Mesendoderm (in vitro differentiated cells): ENCODE measurements at regions not wholly inside any gene's neighbourhood (a gene's known extent, or its start where the extent isn't known, plus 50 kb on each side); places are given as distances from the start of the nearest gene placed in this dataset.
"Not testable (repeated sequence)": the region's sequence is repeated elsewhere in the genome, so short reads cannot be mapped to it uniquely, and the experiment has no call there.

Experiments
- DNase-seq: peaks from one replicate; pipeline ENCODE4 v3.0.0; 2013
- H2AK5ac ChIP-seq: 2 replicates; pipeline ENCODE4 v1.6.1; 2013; ENCODE audit warnings: low read length, inconsistent platforms
- H2BK120ac ChIP-seq: 2 replicates; pipeline ENCODE4 v1.6.1; 2013; ENCODE audit warnings: low read depth, mild to moderate bottlenecking, low read length, moderate library complexity, mixed read lengths
- H2BK15ac ChIP-seq: replicated peaks from 2 replicates; pipeline ENCODE4 v1.6.1; 2013; ENCODE audit warnings: low read depth, mild to moderate bottlenecking, moderate library complexity
- H2BK5ac ChIP-seq: 2 replicates; pipeline ENCODE4 v1.6.1; 2013; ENCODE audit warnings: low read length, inconsistent platforms
- H3K18ac ChIP-seq: 2 replicates; pipeline ENCODE4 v1.6.1; 2013; ENCODE audit warnings: mild to moderate bottlenecking, low read length, mixed read lengths
- H3K23ac ChIP-seq: one replicate; pipeline ENCODE4 v1.6.1; 2013; ENCODE audit warnings: low read length
- H3K27ac ChIP-seq: 2 replicates; pipeline ENCODE4 v1.5.1; 2013; ENCODE audit warnings: low read depth, mild to moderate bottlenecking, inconsistent platforms, low read length, moderate library complexity
- H3K27me3 ChIP-seq: 2 replicates; pipeline ENCODE4 v1.6.1; 2013; ENCODE audit warnings: low read length, control low read depth, mild to moderate bottlenecking, inconsistent platforms; ENCODE audit not compliant: insufficient read depth, poor library complexity
- H3K36me3 ChIP-seq: 2 replicates; pipeline ENCODE4 v1.6.1; 2013; ENCODE audit warnings: low read length, inconsistent platforms; ENCODE audit not compliant: control insufficient read depth, insufficient read depth
- H3K4ac ChIP-seq: one replicate; pipeline ENCODE4 v1.6.1; 2013; ENCODE audit warnings: low read depth, mild to moderate bottlenecking, low read length, moderate library complexity
- H3K4me1 ChIP-seq: 2 replicates; pipeline ENCODE4 v1.6.1; 2013; ENCODE audit warnings: low read depth, low read length, inconsistent platforms; ENCODE audit not compliant: control insufficient read depth
- H3K4me2 ChIP-seq: 2 replicates; pipeline ENCODE4 v1.6.1; 2013; ENCODE audit warnings: low read length
- H3K4me3 ChIP-seq: 2 replicates; pipeline ENCODE4 v1.5.1; 2013; ENCODE audit warnings: mild to moderate bottlenecking, low read length
- H3K56ac ChIP-seq: one replicate; pipeline ENCODE4 v1.6.1; 2013; ENCODE audit warnings: low read length
- H3K79me1 ChIP-seq: 2 replicates; pipeline ENCODE4 v1.6.1; 2013; ENCODE audit warnings: low read length, inconsistent platforms
- H3K79me2 ChIP-seq: 2 replicates; pipeline ENCODE4 v1.6.1; 2013; ENCODE audit warnings: mild to moderate bottlenecking, low read length; ENCODE audit not compliant: control insufficient read depth, insufficient read depth
- H3K9ac ChIP-seq: 2 replicates; pipeline ENCODE4 v1.6.1; 2013; ENCODE audit warnings: low read length, inconsistent platforms
- H4K5ac ChIP-seq: one replicate; pipeline ENCODE4 v1.6.1; 2013; ENCODE audit warnings: low read length
- H4K8ac ChIP-seq: one replicate; pipeline ENCODE4 v1.6.1; 2013; ENCODE audit warnings: low read depth, mild to moderate bottlenecking, control low read depth, low read length, moderate library complexity
- WGBS: extraction: QIAGEN DNeasy Blood & Tissue Kit; methylation state at CpG from one replicate; pipeline ENCODE4 v1.1.7; 2013; ENCODE audit warnings: low lambda C conversion rate, missing lambda C conversion rate; ENCODE audit not compliant: insufficient coverage; ENCODE audit errors: extremely low coverage; 5-methylcytosine and 5-hydroxymethylcytosine counted together

DNA sequence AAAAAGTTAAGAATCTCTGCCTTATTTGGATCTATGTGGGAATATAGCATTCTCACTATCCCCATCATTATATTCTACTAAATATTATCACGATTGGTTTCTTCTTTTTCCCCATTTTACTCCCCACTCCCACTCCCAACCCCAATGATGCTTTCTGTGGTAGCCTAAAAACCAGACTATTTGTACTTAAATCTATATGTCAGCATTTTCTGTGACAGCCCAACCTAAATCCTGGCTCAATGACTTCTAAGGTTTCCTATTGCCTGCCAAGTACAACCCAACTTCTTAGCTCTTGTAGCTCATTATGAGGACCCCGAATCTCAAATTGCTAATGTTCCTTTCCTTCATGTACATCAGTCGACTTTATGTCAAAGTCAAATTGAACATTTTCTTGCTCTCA lies 598.6 kb downstream of the XPNPEP1 start:
- Histone ChIP-seq H3K23ac (no peak overlapping the region), H3K79me1 (no peaks in the 10 kb centered on the region), H3K4me3 (no peak overlapping the region), H3K4ac (no peak overlapping the region), H3K9ac (no peak overlapping the region), H4K8ac (no peak overlapping the region), H2BK120ac (no peak overlapping the region), H4K5ac (no peak overlapping the region), H3K4me1 (no peaks in the 10 kb centered on the region), H3K4me2 (no peak overlapping the region), H3K18ac (no peak overlapping the region), H3K27ac (no peak overlapping the region), H3K56ac (no peak overlapping the region), H3K27me3 (no peaks in the 10 kb centered on the region), H2BK5ac (no peak overlapping the region), H3K36me3 (no peaks in the 10 kb centered on the region), H2BK15ac (no peak overlapping the region), H2AK5ac (no peak overlapping the region), H3K79me2 (no peaks in the 10 kb centered on the region)
- DNase-seq = no peak
- WGBS = no CpG with 5 or more reads among the region's 3 CpGs

DNA sequence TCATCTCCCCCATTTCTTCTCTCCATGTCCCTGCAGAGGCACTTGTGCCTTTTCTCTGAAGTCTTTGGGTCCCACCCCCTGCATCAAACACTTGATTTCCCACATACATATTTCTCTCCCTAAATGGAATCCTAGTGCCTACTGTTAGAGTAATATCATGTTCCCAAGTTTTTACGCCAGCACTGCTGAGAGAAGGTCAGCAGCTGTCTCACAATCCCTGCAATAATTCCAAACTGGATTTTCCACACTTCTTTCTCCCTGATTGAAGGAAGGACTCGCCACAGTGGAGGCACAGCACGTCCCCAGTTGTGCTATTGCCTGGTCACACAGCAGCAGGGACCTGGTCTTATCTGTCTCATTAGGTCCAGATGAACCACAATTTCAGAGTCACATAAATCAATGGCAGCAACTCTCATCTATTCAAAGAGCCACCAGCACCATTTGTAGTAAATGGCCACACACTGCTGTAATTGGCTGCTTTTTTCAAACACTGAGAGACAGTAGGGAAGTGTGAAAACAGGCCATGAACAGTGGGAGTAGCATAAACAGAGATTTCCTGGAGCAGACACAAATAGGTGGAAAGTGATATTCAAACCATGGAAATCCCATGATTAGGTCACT lies 605.5 kb downstream of the XPNPEP1 start:
- H3K27ac ChIP-seq = peak overlapping the region; percentile 30
- no peak overlapping the region for H2BK15ac ChIP-seq
- no peak overlapping the region for H3K4me2 ChIP-seq
- H2AK5ac ChIP-seq = peak overlapping the region; percentile 41
- no peaks in the 10 kb centered on the region for H3K79me1 ChIP-seq
- peak overlapping the region; percentile 76 for H2BK5ac ChIP-seq
- peaks cover 6% of the 10 kb centered on the region for H3K4me1 ChIP-seq
- DNase-seq = peak; percentile 40
- peak overlapping the region; percentile 60 for H4K5ac ChIP-seq
- H3K18ac ChIP-seq = peak overlapping the region; percentile 52
- no peak overlapping the region for H4K8ac ChIP-seq
- no peak overlapping the region for H3K9ac ChIP-seq
- H3K36me3 ChIP-seq = no peaks in the 10 kb centered on the region
- H2BK120ac ChIP-seq = no peak overlapping the region
- H3K79me2 ChIP-seq = no peaks in the 10 kb centered on the region
- no CpG with 5 or more reads among the region's 3 CpGs for WGBS
- H3K56ac ChIP-seq = peak overlapping the region; percentile 67
- H3K4ac ChIP-seq = peak overlapping the region; percentile 43
- no peak overlapping the region for H3K23ac ChIP-seq
- no peaks in the 10 kb centered on the region for H3K27me3 ChIP-seq
- no peak overlapping the region for H3K4me3 ChIP-seq

DNA sequence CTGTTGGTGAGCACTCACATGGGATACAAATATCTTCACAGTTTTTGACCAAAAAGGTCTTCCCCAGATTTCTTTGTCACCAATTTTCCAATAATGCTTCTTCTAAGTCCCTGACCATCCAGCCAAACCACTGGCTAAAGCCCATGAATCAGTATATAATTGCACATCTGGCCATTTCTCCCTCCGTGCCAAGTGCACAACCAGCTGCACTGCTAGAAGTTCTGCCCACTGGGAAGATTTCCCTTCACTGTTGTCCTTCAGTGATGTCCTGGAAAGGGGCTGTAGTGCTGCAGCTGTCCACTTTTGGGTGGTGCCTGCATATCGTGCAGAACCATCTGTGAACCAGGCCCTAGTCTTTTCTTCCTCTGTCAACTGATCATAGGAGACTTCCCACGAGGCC lies 609.3 kb downstream of the XPNPEP1 start:
- not testable (repeated sequence) for H3K4me3 ChIP-seq, H3K27ac ChIP-seq, H2BK5ac ChIP-seq, H3K56ac ChIP-seq, H3K36me3 ChIP-seq, DNase-seq, H4K5ac ChIP-seq, H3K4ac ChIP-seq, H3K9ac ChIP-seq, H3K4me2 ChIP-seq, H3K27me3 ChIP-seq, H3K79me1 ChIP-seq, H4K8ac ChIP-seq, H3K4me1 ChIP-seq, H3K18ac ChIP-seq, H2BK15ac ChIP-seq, H3K23ac ChIP-seq, H2BK120ac ChIP-seq, H3K79me2 ChIP-seq, H2AK5ac ChIP-seq
- WGBS = no CpG with 5 or more reads among the region's 3 CpGs

- H3K4ac ChIP-seq, H3K27me3 ChIP-seq, H4K5ac ChIP-seq, H3K23ac ChIP-seq, H3K18ac ChIP-seq, H2AK5ac ChIP-seq, H3K56ac ChIP-seq, H3K27ac ChIP-seq, H3K79me1 ChIP-seq, H2BK120ac ChIP-seq, H3K79me2 ChIP-seq, H4K8ac ChIP-seq, H3K9ac ChIP-seq, DNase-seq, H3K4me2 ChIP-seq, H2BK5ac ChIP-seq, H2BK15ac ChIP-seq, H3K4me3 ChIP-seq, H3K36me3 ChIP-seq: not testable (repeated sequence)
- peaks cover 12% of the 10 kb centered on the region for H3K4me1 ChIP-seq
- no CpG with 5 or more reads among the region's 4 CpGs for WGBS
These were observed 610.8 kb downstream of the XPNPEP1 start for GRCh38 chr10:109312555-109312954.

DNA sequence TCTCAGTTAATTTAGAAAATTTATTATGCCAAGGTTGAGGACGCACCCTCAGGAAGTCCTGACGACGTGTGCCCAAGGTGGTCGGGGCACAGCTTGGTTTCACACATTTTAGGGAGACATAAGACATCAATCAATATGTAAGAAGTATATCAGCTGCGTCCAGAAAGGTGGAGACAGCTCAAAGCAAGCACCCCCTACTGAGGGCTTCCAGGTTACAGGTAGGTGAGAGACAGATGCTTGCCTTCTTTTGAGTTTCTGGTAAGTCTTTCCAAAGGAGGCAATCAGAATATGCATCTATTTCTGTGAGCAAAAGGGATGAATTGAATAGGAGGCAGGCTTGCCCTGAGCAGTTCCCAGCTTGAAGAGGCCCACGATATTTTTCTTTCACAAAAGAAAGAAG lies 614.3 kb downstream of the XPNPEP1 start:
- Histone ChIP-seq H3K4me3 (no peak overlapping the region), H4K8ac (no peak overlapping the region), H2BK120ac (no peak overlapping the region), H3K27me3 (no peaks in the 10 kb centered on the region), H2AK5ac (no peak overlapping the region), H3K4me1 (peaks cover 12% of the 10 kb centered on the region), H3K79me1 (no peaks in the 10 kb centered on the region), H3K79me2 (no peaks in the 10 kb centered on the region), H3K56ac (peak overlapping the region; percentile 78), H4K5ac (no peak overlapping the region), H3K23ac (no peak overlapping the region), H2BK5ac (peak overlapping the region; percentile 99), H3K36me3 (no peaks in the 10 kb centered on the region), H3K27ac (peak overlapping the region; percentile 89), H2BK15ac (no peak overlapping the region), H3K9ac (peak overlapping the region; percentile 31), H3K4me2 (no peak overlapping the region), H3K4ac (no peak overlapping the region), H3K18ac (no peak overlapping the region)
- DNase-seq = peak; percentile 80
- WGBS = no CpG with 5 or more reads among the region's 6 CpGs

GRCh38 chr10:109307102-109307501 lies 616.2 kb downstream of the XPNPEP1 start:
- H3K79me1 ChIP-seq, H4K5ac ChIP-seq, H3K79me2 ChIP-seq, H3K23ac ChIP-seq, H3K27ac ChIP-seq, H3K9ac ChIP-seq, H3K4me2 ChIP-seq, H3K36me3 ChIP-seq, H2BK15ac ChIP-seq, H4K8ac ChIP-seq, H2AK5ac ChIP-seq, H3K27me3 ChIP-seq, H3K4me3 ChIP-seq: not testable (repeated sequence)
- H3K4ac ChIP-seq = peak overlapping the region; percentile 16
- peak; percentile 72 for DNase-seq
- peaks cover 12% of the 10 kb centered on the region for H3K4me1 ChIP-seq
- WGBS = no CpG with 5 or more reads among the region's 5 CpGs
- peak overlapping the region; percentile 61 for H2BK120ac ChIP-seq
- H2BK5ac ChIP-seq = peak overlapping the region; percentile 70
- peak overlapping the region; percentile 60 for H3K18ac ChIP-seq
- H3K56ac ChIP-seq = peak overlapping the region; percentile 52
